Endothelial cell (in vitro differentiated cells): ENCODE measurements at regions not wholly inside any gene's neighbourhood (a gene's known extent, or its start where the extent isn't known, plus 50 kb on each side); places are given as distances from the start of the nearest gene placed in this dataset.

Experiments
- DNase-seq: peaks from one replicate; pipeline ENCODE4 v3.0.0; 2021; ENCODE audit warnings: low spot score
- H3K27ac Mint-ChIP-seq: one replicate; pipeline ENCODE4 v1.8.0; 2021; ENCODE audit warnings: mixed read lengths, inconsistent platforms; ENCODE audit not compliant: unreplicated experiment
- H3K27me3 Mint-ChIP-seq: one replicate; pipeline ENCODE4 v1.8.0; 2021; ENCODE audit warnings: mild to moderate bottlenecking, moderate library complexity, mixed read lengths, inconsistent platforms; ENCODE audit not compliant: unreplicated experiment
- H3K36me3 Mint-ChIP-seq: one replicate; pipeline ENCODE4 v1.8.0; 2021; ENCODE audit warnings: mild to moderate bottlenecking, low read depth, mixed read lengths, inconsistent platforms; ENCODE audit not compliant: unreplicated experiment
- H3K4me1 Mint-ChIP-seq: one replicate; pipeline ENCODE4 v1.8.0; 2021; ENCODE audit warnings: mild to moderate bottlenecking, mixed read lengths, inconsistent platforms; ENCODE audit not compliant: unreplicated experiment
- H3K4me3 Mint-ChIP-seq: one replicate; pipeline ENCODE4 v1.8.0; 2021; ENCODE audit warnings: mild to moderate bottlenecking, mixed read lengths, inconsistent platforms; ENCODE audit not compliant: unreplicated experiment
- H3K9me3 Mint-ChIP-seq: one replicate; pipeline ENCODE4 v1.8.0; 2021; ENCODE audit warnings: mixed read lengths, inconsistent platforms; ENCODE audit not compliant: unreplicated experiment
- TF ChIP-seq, protein P1 (sequence below): fragments of 200-600 bp; sonication (generic); IDR thresholded peaks from one replicate; pipeline ENCODE4 v1.5.0; 2021; ENCODE audit warnings: antibody characterized with exemption; ENCODE audit not compliant: unreplicated experiment

- no peaks in the 10 kb centered on the region for H3K9me3 Mint-ChIP-seq
- H3K4me3 Mint-ChIP-seq, result no peak overlapping the region
- H3K27ac Mint-ChIP-seq, result no peak overlapping the region
- H3K4me1 Mint-ChIP-seq, result no peaks in the 10 kb centered on the region
- TF ChIP-seq, protein P1, sequence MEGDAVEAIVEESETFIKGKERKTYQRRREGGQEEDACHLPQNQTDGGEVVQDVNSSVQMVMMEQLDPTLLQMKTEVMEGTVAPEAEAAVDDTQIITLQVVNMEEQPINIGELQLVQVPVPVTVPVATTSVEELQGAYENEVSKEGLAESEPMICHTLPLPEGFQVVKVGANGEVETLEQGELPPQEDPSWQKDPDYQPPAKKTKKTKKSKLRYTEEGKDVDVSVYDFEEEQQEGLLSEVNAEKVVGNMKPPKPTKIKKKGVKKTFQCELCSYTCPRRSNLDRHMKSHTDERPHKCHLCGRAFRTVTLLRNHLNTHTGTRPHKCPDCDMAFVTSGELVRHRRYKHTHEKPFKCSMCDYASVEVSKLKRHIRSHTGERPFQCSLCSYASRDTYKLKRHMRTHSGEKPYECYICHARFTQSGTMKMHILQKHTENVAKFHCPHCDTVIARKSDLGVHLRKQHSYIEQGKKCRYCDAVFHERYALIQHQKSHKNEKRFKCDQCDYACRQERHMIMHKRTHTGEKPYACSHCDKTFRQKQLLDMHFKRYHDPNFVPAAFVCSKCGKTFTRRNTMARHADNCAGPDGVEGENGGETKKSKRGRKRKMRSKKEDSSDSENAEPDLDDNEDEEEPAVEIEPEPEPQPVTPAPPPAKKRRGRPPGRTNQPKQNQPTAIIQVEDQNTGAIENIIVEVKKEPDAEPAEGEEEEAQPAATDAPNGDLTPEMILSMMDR, result no peak
- H3K27me3 Mint-ChIP-seq, result no peaks in the 10 kb centered on the region
- no peak for DNase-seq
- no peaks in the 10 kb centered on the region for H3K36me3 Mint-ChIP-seq
These were observed 258.4 kb upstream of the SLC10A2 start for GRCh38 chr13:103324641-103325040.

DNA sequence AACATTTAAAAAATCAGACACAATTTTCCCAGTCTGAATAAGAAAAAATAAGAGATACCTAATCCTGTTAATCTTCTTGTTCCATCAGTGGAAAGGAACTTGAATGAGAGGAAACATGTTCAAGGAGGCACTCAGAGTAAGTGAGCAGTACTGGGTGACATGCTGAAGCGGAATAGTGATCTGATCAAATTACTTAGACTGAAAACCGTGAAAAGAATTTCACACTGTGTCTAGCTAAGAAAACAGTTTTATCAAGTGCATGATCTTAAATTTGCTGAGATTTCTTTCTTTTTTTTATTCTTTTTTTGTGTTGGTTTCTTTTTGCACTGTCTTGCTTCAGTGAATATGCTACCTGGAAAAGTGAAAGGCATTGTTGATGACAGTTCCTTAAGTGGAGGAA is 249.5 kb upstream of the SLC10A2 start:
- TF ChIP-seq, protein P1, result no peak
- Mint-ChIP-seq H3K27ac (no peak overlapping the region), H3K27me3 (no peaks in the 10 kb centered on the region), H3K36me3 (no peaks in the 10 kb centered on the region), H3K9me3 (no peaks in the 10 kb centered on the region), H3K4me3 (no peak overlapping the region), H3K4me1 (no peaks in the 10 kb centered on the region)
- no peak for DNase-seq

DNA sequence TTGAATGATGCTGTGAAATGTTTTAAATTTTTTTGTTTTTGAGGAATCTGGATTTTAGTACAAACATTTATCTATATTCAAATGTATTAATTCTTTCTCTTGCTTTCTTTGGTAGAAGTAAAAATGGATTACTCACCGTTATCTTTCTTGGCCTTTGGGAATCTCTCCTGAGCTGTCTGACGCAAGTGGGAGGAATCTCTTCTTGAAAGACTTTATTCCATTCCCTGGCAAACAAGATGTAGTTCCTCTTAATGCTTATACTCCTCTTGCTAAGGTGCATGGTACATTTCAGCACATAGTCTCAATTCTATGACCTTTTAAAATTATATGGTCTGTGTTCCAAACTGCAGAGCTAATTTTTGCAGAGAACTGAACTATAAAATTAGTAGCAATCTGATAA is 246.2 kb upstream of the SLC10A2 start:
- H3K36me3 Mint-ChIP-seq, result no peaks in the 10 kb centered on the region
- no peaks in the 10 kb centered on the region for H3K9me3 Mint-ChIP-seq
- TF ChIP-seq, protein P1, result no peak
- no peak overlapping the region for H3K27ac Mint-ChIP-seq
- H3K4me3 Mint-ChIP-seq, result no peak overlapping the region
- no peak for DNase-seq
- H3K27me3 Mint-ChIP-seq, result no peaks in the 10 kb centered on the region
- no peaks in the 10 kb centered on the region for H3K4me1 Mint-ChIP-seq

- Mint-ChIP-seq H3K4me1 (no peaks in the 10 kb centered on the region), H3K27me3 (no peaks in the 10 kb centered on the region), H3K4me3 (no peak overlapping the region), H3K36me3 (no peaks in the 10 kb centered on the region), H3K9me3 (no peaks in the 10 kb centered on the region), H3K27ac (no peak overlapping the region)
- TF ChIP-seq, protein P1, result no peak
- no peak for DNase-seq
These were observed 242.4 kb upstream of the SLC10A2 start for GRCh38 chr13:103308667-103309066.

DNA sequence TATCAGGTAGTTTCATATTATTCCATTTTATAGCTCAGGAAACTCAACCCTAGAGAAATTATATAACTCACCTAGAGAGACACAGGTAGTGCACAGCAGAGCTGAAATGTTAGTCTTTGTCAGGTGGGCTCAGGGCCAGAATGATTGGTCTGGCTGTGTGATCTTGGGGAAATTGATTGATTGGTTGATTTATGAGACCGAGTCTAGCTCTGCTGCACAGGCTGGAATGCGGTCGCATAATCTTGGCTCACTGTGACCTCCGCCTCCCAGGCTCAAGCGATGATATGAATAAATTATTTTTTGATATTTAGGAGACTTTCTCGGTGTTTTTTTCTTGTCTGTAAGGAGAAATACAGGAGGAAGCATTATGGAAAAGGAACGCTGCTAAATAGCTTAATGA is 239.9 kb upstream of the SLC10A2 start:
- TF ChIP-seq, protein P1, result no peak
- Mint-ChIP-seq H3K4me3 (no peak overlapping the region), H3K36me3 (no peaks in the 10 kb centered on the region), H3K27me3 (no peaks in the 10 kb centered on the region), H3K4me1 (no peaks in the 10 kb centered on the region), H3K9me3 (no peaks in the 10 kb centered on the region), H3K27ac (no peak overlapping the region)
- DNase-seq, result no peak
